ENCODE measurements at regions not wholly inside any gene's neighbourhood (a gene's known extent, or its start where the extent isn't known, plus 50 kb on each side); places are given as distances from the start of the nearest gene placed in this dataset.

DNA sequence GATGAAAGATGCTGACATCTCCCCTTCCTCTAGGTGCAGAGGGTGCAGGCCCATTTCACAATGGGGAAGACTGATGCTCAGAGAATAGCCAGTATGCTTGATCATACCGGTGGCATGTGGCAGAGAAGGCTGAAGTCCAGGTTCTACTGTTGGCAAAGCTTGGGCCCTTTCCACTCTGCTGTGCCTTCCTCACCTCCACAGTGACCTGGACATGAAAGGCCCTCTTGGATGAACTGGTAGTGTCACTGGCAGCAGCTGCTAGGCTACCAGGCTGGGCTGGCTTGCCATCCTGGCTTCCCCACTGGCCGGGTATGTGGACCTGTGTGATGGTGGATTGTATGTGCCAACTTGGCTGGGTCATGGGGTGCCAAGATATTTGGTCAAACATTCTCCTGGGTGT is 92.0 kb downstream of the GADD45G start:
- H3K4me1 Mint-ChIP-seq (ENCODE audit: low read depth), result peaks cover 20% of the 10 kb centered on the region
- ATAC-seq, result no peak
- DNase-seq, result no peak
- no peaks in the 10 kb centered on the region for H3K36me3 Mint-ChIP-seq (ENCODE audit: insufficient read depth)
- no peak overlapping the region for H3K4me3 Mint-ChIP-seq
- H3K9me3 Mint-ChIP-seq, result no peaks in the 10 kb centered on the region
- no peaks in the 10 kb centered on the region for H3K27me3 Mint-ChIP-seq (ENCODE audit: low read depth)

- DNase-seq (no peak), ATAC-seq (no peak)
- Mint-ChIP-seq H3K4me3 (no peak overlapping the region), H3K27me3 (ENCODE audit: low read depth) (no peaks in the 10 kb centered on the region), H3K9me3 (no peaks in the 10 kb centered on the region), H3K4me1 (ENCODE audit: low read depth) (peaks cover 22% of the 10 kb centered on the region), H3K36me3 (ENCODE audit: insufficient read depth) (no peaks in the 10 kb centered on the region)
Observed at GRCh38 chr9:89697553-89697952, 92.7 kb downstream of the GADD45G start.

GRCh38 chr9:89698411-89699005 is 93.7 kb downstream of the GADD45G start:
- Mint-ChIP-seq H3K4me3 (no peak overlapping the region), H3K4me1 (ENCODE audit: low read depth) (peaks cover 27% of the 10 kb centered on the region), H3K36me3 (ENCODE audit: insufficient read depth) (no peaks in the 10 kb centered on the region), H3K9me3 (no peaks in the 10 kb centered on the region), H3K27me3 (ENCODE audit: low read depth) (no peaks in the 10 kb centered on the region)
- DNase-seq (no peak), ATAC-seq (no peak)

- Mint-ChIP-seq H3K4me1 (ENCODE audit: low read depth) (peaks cover 27% of the 10 kb centered on the region), H3K36me3 (ENCODE audit: insufficient read depth) (no peaks in the 10 kb centered on the region), H3K9me3 (no peaks in the 10 kb centered on the region), H3K4me3 (no peak overlapping the region), H3K27me3 (ENCODE audit: low read depth) (no peaks in the 10 kb centered on the region)
- DNase-seq, result no peak
- no peak for ATAC-seq
Observed at GRCh38 chr9:89699646-89700045, 94.8 kb downstream of the GADD45G start.

DNA sequence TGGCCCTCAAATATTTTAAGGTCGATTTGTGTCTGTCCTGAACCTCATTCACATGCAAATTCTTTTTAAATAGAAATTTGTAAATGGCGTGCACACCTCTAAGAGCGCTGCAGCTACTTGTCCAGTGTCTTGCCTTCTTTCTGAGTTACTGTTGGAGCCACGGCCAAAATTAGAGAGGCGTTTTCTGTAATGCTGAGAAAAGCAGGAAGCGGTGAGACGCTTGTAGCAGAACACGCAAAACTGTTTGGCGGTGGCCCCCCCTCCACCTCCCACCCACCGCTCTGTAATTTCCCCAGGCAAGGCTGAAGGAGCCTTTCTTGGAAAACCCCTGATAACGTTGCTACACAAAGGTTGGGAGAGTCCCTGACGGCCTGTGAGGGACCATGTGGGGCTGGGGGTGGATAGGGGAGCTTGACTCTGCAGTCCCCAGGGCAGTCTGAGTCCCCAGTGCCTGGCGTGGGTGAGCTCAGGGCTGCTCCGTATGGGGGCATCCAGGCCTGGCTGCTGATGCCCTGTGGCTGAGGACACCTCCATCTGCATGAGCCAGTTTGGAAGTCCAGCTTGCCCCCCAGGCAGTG is 96.5 kb downstream of the GADD45G start:
- Mint-ChIP-seq H3K27me3 (ENCODE audit: low read depth) (no peaks in the 10 kb centered on the region), H3K9me3 (no peaks in the 10 kb centered on the region), H3K36me3 (ENCODE audit: insufficient read depth) (no peaks in the 10 kb centered on the region), H3K4me3 (peak overlapping the region; percentile 63), H3K4me1 (ENCODE audit: low read depth) (peaks cover 32% of the 10 kb centered on the region)
- ATAC-seq, result peak; percentile 97 to 98
- peak; percentile 57 for DNase-seq

- H3K9me3 Mint-ChIP-seq, result no peaks in the 10 kb centered on the region
- DNase-seq, result no peak
- no peaks in the 10 kb centered on the region for H3K36me3 Mint-ChIP-seq (ENCODE audit: insufficient read depth)
- H3K4me1 Mint-ChIP-seq (ENCODE audit: low read depth), result peaks cover 32% of the 10 kb centered on the region
- H3K4me3 Mint-ChIP-seq, result no peak overlapping the region
- no peak for ATAC-seq
- no peaks in the 10 kb centered on the region for H3K27me3 Mint-ChIP-seq (ENCODE audit: low read depth)
Observed at GRCh38 chr9:89702401-89702800, 97.6 kb downstream of the GADD45G start.

DNA sequence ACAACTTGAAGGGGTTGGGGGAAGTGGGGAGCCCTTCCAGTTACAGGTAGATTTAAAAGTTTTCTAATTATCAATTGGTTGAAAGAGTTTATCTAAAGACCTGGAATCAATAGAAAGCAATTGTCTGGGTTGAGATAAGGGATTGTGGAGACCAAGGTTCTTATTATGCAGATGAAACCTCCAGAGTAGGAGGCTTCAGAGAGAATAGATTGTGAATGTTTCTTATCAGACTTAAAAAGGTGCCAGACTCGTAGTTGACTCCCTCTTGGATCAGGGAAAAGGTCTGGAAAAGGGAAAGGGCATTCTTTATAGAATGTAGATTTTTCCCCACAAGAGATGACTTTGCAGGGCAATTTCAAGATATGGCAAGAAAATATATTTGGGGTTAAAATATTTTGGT is 100.8 kb downstream of the GADD45G start:
- Mint-ChIP-seq H3K9me3 (no peaks in the 10 kb centered on the region), H3K4me3 (no peak overlapping the region), H3K27me3 (ENCODE audit: low read depth) (no peaks in the 10 kb centered on the region), H3K36me3 (ENCODE audit: insufficient read depth) (no peaks in the 10 kb centered on the region), H3K4me1 (ENCODE audit: low read depth) (peaks cover 27% of the 10 kb centered on the region)
- DNase-seq (no peak), ATAC-seq (no peak)

DNA sequence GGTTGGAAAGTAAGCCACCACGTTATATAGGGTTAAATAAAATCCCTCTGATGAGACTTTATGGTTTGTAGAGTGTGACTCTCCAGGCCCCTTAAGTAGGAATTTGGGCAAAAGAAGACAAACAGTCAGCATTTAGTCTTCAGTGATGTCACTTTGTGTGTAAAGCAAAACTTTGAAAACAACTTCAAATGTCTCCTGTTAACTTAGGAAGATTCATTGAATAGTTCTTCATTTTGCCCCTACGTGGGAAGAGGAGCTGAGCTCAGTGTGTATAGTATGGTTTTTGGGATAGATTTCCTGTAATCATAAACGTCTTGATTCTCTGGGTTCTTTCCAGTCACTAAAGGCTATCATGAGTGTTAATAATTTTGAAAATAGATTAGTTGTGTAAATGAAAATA is 101.3 kb downstream of the GADD45G start:
- peaks cover 25% of the 10 kb centered on the region for H3K4me1 Mint-ChIP-seq (ENCODE audit: low read depth)
- no peak for DNase-seq
- ATAC-seq, result no peak
- no peaks in the 10 kb centered on the region for H3K27me3 Mint-ChIP-seq (ENCODE audit: low read depth)
- no peaks in the 10 kb centered on the region for H3K9me3 Mint-ChIP-seq
- H3K4me3 Mint-ChIP-seq, result no peak overlapping the region
- no peaks in the 10 kb centered on the region for H3K36me3 Mint-ChIP-seq (ENCODE audit: insufficient read depth)

GRCh38 chr9:89706731-89707191 is 101.9 kb downstream of the GADD45G start:
- no peaks in the 10 kb centered on the region for H3K9me3 Mint-ChIP-seq
- ATAC-seq (no peak), DNase-seq (no peak)
- H3K27me3 Mint-ChIP-seq (ENCODE audit: low read depth), result no peaks in the 10 kb centered on the region
- H3K4me3 Mint-ChIP-seq, result no peak overlapping the region
- H3K4me1 Mint-ChIP-seq (ENCODE audit: low read depth), result peaks cover 19% of the 10 kb centered on the region
- H3K36me3 Mint-ChIP-seq (ENCODE audit: insufficient read depth), result no peaks in the 10 kb centered on the region

DNA sequence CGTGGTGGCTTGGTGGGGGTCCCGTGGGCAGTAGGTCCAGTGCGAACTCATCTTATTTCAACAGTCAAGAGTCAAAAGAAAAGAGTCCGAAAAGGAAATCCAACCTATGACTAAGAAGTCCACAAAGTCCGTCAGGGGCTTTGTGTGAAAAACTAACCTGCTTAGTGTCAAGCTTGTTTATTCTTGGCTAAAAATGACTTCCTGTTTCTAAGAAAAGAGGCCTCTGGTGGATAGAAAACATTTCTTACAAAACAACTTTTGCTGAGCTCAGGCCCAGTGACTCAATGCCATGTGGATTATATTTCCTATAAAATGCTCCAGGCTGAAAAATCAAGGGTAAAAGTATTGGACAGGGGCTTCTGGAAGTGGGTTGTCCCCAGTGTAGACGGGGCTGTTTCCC is 105.9 kb downstream of the GADD45G start:
- no peak for DNase-seq
- H3K4me3 Mint-ChIP-seq, result no peak overlapping the region
- H3K4me1 Mint-ChIP-seq (ENCODE audit: low read depth), result peaks cover 23% of the 10 kb centered on the region
- no peaks in the 10 kb centered on the region for H3K27me3 Mint-ChIP-seq (ENCODE audit: low read depth)
- no peaks in the 10 kb centered on the region for H3K9me3 Mint-ChIP-seq
- ATAC-seq, result no peak
- H3K36me3 Mint-ChIP-seq (ENCODE audit: insufficient read depth), result no peaks in the 10 kb centered on the region

GRCh38 chr9:89711866-89712265 is 107.1 kb downstream of the GADD45G start:
- no peak overlapping the region for H3K4me3 Mint-ChIP-seq
- DNase-seq (no peak), ATAC-seq (no peak)
- no peaks in the 10 kb centered on the region for H3K36me3 Mint-ChIP-seq (ENCODE audit: insufficient read depth)
- no peaks in the 10 kb centered on the region for H3K9me3 Mint-ChIP-seq
- H3K27me3 Mint-ChIP-seq (ENCODE audit: low read depth), result no peaks in the 10 kb centered on the region
- H3K4me1 Mint-ChIP-seq (ENCODE audit: low read depth), result peaks cover 25% of the 10 kb centered on the region

DNA sequence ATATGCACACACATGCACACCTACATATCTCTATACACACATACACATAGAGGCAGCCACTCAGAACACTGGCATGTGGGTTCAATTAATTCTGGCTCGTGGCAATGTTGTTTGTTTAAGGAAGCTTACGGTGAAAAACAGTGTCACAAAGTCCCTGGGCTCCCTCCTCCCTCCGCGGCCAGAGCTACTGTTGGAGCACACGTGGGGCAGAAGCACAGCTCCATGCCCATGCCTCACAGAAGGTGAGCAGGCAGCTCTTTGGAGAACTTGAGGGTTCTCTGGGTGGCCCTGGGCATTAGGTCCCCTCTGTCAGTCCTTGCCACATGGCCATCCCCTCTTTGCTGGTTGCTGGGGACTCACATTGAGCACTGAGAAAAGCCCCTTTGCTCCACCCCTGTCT is 107.5 kb downstream of the GADD45G start:
- DNase-seq (no peak), ATAC-seq (no peak)
- Mint-ChIP-seq H3K4me3 (no peak overlapping the region), H3K36me3 (ENCODE audit: insufficient read depth) (no peaks in the 10 kb centered on the region), H3K27me3 (ENCODE audit: low read depth) (no peaks in the 10 kb centered on the region), H3K4me1 (ENCODE audit: low read depth) (peaks cover 25% of the 10 kb centered on the region), H3K9me3 (no peaks in the 10 kb centered on the region)

DNA sequence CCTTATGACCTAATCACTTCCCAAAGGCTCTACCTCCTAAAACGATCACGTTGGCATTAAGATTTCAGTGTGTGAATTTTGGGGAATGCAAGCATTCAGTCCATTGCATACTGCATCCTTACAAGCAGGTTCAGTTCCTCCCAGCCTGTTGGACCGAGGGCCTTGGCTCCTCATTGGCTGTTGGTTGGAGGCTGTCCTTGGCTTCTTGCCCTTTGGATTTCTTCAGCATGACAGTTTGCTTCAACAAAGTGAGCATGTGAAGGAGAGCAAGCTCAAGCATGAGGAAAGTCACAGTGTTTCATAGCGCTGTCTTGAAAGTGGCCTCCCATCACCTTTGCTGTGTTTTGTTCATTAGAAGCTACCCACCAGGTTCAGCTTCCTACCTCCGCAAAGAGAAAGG is 109.5 kb downstream of the GADD45G start:
- Mint-ChIP-seq H3K36me3 (ENCODE audit: insufficient read depth) (no peaks in the 10 kb centered on the region), H3K27me3 (ENCODE audit: low read depth) (no peaks in the 10 kb centered on the region), H3K9me3 (no peaks in the 10 kb centered on the region), H3K4me1 (ENCODE audit: low read depth) (peaks cover 23% of the 10 kb centered on the region), H3K4me3 (no peak overlapping the region)
- DNase-seq, result no peak
- ATAC-seq, result no peak

GRCh38 chr9:89715318-89715858 is 110.6 kb downstream of the GADD45G start:
- ATAC-seq (peak; percentile 65 to 78), DNase-seq (no peak)
- Mint-ChIP-seq H3K4me3 (no peak overlapping the region), H3K27me3 (ENCODE audit: low read depth) (no peaks in the 10 kb centered on the region), H3K4me1 (ENCODE audit: low read depth) (peaks cover 23% of the 10 kb centered on the region), H3K36me3 (ENCODE audit: insufficient read depth) (no peaks in the 10 kb centered on the region), H3K9me3 (no peaks in the 10 kb centered on the region)

GRCh38 chr9:89715881-89716280 is 111.1 kb downstream of the GADD45G start:
- H3K4me3 Mint-ChIP-seq, result no peak overlapping the region
- H3K36me3 Mint-ChIP-seq (ENCODE audit: insufficient read depth), result no peaks in the 10 kb centered on the region
- H3K9me3 Mint-ChIP-seq, result no peaks in the 10 kb centered on the region
- peaks cover 23% of the 10 kb centered on the region for H3K4me1 Mint-ChIP-seq (ENCODE audit: low read depth)
- no peaks in the 10 kb centered on the region for H3K27me3 Mint-ChIP-seq (ENCODE audit: low read depth)
- no peak for DNase-seq
- ATAC-seq, result no peak

All from activated T-cell treated with anti-CD3 and anti-CD28 coated beads, Interleukin-2, amount 50 U/mL, for 4 hours (primary cell).